Stimulated activated CD4-positive, alpha-beta T cell treated with anti-CD3 and anti-CD28 coated beads, Interleukin-1b, Interleukin-23, amount 100 ng/mL, for 48 hours (primary cell): ENCODE measurements at regions not wholly inside any gene's neighbourhood (a gene's known extent, or its start where the extent isn't known, plus 50 kb on each side); places are given as distances from the start of the nearest gene placed in this dataset.
A peak's percentile ranks its signal among the peaks of the same experiment; 100 is the strongest.

Experiments used
- DNase-seq: peaks from one replicate; pipeline ENCODE4 v3.0.0-alpha.2; 2020

DNA sequence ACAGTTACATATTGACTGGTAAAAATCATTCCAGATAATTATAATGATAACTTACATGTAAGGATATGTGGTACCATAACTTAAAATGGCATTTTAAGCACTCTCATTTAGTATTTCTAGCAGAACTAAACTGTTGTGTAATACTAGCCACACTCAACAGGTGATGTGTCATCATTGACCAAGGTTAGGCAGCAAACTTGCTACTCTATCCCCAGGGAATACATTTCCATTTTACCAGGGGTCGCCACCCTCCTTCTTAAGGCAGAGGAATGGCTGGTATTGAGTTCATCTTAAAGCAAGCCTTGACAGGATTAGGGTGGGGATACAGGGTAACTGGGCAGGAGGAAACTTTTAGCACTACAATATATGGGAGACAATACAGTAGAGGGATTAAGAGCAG, 259.8 kb upstream of the CAMK1G start:
- no peak for DNase-seq

DNA sequence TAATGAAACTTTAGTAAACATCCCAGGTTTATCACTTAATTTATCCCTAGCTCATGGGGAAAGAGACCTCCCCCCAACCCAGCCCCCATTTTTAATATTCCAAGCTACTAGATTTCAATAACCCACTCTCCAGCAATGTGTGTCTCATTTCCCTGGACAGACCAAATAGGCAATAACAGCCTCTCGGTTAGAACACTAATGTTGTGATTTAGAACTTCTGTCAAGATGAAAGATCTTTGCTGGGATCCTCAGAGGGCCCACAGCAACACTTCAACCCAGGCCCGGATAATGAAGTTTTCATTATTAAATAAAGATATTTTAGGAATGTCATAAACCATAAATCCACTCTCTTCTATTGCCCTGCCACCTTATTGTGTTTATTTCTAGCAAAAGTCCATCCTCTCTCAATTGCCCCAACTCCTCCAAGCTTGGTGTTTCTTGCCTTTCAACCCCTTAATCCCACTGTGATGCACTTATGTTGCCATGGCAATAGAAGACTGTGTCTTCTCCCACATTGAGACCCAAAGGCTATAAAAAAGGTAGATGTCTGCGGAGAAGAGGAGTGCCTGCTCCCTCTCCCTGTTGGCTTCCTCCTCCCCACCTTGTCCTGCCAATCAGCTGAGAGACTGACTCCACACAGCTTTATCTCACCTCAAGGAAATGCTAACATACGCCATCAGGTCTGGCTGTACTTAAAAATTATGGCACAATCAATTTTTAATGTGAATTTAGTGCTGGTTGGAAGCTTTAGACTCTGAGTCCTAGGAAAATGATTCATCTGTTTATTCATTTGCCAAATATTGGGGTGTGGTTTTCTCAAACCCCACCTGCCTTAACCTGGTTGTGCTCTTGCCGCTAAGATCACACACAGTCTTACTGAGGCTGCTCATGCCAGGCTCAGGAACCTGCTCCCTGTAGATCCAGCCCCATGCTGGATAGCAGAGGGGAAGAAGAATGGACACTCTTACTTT, 258.3 kb upstream of the CAMK1G start:
- no peak for DNase-seq

DNA sequence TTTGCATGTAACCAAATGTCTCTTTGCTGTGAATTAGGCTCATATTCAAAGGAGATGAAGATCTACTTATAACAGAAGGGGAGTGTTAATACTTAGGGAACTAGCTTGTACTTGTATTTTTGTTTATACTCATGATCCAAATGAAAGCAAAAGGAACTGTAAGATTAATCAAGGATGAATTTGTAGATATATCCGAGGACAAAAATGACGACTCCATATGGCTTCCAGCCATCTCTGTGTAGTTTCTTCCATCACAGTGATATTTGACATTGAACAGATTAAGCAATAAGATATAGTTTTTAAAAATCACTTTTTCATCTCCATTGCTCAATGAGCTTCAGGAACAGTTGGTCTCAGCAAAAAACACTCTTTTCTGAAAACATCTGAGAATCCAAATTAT, 257.4 kb upstream of the CAMK1G start:
- no peak for DNase-seq

DNA sequence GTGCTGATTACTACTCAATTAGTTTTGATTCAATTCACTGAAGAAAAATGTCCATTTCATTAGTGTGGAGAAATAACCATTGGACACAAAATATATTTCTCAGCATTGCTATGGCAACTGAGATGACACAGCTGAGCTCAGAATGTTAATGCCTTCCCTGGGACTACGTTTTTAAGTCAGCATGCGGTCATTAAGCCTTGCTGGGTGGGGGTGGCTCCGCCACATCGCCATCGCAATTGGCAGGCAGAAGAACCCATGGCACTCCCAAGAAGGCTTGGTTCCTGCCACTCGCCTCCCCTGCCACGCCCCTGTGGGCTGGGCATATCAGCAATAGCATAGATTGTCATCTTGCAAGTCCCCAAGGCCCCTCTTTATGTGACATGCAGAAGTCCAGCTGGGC, 256.7 kb upstream of the CAMK1G start:
- DNase-seq: no peak

DNA sequence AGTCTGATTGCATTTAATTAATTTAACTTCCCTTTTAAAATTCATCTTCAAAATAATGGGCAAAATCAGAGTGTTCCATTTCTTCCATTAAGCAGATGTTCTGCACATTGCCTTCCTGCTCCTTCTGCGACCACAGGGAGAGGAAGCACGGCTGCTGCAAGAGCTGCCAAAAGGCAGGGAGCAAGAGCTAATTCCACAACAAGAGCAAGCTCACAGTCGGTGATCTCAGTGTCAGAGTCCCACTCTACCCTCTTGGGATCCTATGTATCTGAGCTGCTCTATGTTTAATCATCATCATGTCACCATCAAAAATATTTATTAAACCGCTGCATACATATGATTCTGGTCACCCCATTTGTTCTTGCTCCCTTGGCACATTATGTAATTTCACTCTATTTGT, 255.3 kb upstream of the CAMK1G start:
- no peak for DNase-seq

DNA sequence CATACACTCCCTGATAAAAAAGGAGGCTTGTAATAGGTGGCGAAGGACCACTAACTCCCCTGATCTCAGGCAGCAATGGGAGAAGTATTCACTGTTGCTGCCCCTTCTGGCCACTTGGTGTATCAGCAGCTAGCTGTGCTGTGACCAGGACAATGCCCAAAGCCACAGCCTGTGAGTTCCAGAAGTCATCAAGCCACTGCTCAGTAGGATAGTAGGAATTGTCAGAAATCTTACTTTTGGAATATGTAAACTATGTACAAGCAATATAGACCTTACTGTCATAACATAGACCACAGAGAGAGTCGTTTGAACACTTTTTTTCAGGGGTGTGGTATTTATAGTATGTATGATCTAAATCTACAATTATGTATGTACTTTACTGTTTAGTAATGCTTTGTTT, 248.3 kb upstream of the CAMK1G start:
- DNase-seq: peak; percentile 2

DNA sequence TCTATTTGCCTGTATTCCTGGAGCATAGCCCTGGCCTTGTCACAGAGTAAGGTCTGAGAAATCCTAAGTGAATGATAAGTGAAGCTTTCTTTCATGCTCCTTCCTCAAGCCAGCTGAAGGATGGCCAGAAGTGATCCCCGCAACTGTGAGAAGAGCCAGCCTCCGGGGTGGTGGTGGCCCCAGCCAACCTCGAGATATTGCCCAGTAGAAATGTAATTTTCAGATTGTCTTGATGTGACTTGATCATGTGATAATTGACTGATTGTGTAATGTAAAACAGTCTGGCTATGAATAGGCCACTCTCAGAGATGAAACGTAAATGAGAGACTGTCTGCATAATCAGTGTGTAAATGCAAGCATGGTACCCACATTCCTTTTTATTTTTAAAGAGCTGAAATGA, 242.4 kb upstream of the CAMK1G start:
- no peak for DNase-seq

DNA sequence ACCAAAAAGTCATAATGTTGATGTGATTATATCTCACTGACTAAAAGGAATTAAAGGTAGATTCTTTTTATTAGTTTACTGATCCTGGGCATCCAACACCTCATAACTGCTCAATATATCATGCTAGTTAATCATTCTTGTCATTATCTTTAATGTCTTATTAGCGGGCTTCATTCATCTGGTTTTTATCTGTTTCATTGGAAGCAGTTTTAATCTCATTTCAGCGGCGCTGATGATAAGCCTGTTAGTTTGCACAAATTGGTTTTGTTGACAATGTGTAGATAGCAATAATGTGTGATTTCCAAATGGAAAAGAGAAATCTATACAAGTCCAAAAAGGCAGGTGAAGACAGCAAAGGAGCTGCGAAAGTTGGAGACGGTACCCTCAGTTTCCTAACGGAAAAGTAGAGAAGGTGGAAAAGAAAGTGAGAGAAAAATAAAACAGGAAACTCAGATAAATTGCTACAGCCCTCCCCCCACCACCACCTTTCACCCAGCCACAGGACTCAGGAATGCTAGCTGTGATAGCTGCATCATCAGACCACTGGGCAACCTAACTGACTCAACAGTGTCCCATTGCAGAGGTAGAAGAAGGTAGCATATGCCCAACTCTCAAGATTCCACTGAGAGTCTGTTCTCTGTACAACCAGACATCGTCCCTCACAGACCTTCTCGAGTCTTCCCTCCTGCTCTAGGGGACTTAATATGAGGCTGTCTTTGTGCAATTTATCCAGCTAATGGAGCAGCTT, 241.7 kb upstream of the CAMK1G start:
- DNase-seq: no peak

DNA sequence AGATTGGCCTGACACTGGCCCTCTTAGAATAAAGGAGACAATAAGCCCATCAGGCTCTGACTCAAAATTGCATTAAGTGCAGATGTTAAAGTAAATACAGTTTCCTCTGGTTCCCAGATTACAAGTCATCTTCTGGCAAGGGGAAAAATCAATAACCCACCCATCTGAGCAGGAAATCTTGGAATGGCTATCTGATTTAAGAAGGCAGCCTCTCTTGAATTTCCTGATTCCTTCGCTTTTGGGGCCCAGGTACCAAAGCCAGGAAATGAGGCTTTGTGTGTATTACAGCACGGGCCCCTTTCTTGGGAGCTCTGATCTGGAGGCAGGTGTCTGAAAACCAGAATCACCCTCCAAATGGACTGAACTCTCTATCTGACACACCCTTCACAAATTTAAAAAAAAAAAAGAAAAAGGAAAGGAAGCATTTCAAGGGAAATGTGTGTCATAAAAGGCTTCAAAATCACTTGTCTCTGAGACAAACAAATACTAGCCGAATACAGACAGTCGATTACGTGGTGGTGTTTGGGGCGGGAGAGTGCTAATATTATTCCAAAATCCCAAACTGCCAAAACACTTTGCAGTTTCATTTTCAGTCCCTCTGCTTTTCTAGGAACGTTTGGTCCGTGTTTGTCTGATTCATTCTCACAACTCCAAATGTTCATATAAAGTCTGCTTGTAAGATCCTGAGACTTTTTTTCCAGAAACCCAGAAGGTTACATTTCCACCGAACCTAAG, 240.9 kb upstream of the CAMK1G start:
- DNase-seq: no peak

DNA sequence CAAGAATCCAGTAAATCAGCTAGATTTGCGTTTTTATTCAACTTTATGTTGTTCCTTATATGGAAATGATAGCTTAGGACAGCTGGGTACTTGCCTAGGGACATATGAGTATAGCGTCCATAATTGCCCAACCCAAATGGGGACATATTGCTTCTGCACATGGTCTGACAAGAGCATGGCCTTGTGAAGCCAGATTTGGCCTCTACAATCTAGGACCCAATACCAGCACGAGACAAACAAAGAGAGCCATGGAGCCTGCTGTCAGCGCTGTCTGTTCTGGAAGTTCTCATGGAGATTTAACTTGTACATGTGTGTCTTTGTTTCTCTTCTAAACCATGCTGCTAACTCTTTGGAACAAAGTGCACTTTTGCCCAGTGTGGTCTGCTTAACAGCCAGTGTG, 240.0 kb upstream of the CAMK1G start:
- no peak for DNase-seq

DNA sequence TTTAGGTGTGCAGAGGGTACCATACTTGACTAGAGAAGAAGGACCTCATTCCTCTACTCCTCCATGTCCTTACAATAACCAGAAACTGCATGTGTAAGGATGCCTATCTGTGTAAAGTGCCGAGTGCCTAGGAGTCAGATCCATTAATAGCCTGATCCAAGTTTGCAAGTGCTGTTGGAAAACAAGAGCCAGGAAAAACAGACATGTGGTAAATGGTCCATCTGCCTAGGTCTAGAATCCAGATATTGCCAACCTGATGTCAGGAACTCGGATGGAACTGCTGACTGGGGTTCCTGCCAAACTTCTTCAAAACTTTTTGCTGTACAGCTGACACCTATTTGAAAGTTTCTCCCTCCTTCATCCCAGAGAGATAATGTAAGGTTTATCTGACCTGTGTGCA, 239.4 kb upstream of the CAMK1G start:
- no peak for DNase-seq

DNA sequence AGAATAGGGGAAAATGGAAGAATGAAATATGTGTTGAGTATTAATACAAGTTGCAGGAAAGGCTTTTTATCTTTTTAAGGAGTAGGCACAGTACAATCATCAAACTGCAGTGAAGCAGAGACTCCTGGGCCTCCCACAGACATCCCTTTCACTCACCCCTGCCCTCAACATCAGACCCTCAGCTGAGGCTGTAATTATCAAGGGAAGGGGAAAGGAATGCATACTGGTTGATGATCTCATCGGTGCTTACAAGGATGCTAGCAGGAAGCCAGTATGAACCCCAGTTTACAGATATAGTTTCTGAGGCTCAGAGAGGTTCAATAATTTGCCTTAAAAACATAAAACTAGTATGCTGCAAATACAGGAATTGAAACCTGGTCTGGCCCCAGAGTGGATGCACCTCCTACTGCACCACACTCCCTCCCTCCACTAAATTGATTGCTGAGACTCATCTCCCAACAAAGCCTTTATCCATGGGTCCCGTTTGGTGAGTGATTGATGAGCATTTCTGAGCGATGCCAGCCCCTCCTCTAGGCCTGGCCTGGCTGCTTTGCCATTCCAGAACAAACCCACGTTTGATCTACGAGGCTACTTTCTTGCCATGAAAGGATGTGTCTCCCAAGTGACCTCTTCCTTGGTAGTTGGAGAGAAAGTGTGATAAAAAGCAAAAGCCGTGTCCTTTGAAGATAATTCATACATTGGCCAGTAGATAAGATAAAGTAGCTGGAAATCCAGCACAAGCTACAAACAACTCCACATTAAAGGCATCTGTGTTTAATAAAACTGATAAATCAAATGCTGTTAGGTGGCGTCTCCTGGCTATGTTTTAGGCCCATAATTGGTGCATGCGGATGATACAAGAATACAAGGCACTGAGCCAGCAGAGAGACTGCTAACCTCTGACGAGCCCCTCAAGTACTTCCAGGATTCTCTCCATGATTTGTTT, 233.9 kb upstream of the CAMK1G start:
- no peak for DNase-seq

DNA sequence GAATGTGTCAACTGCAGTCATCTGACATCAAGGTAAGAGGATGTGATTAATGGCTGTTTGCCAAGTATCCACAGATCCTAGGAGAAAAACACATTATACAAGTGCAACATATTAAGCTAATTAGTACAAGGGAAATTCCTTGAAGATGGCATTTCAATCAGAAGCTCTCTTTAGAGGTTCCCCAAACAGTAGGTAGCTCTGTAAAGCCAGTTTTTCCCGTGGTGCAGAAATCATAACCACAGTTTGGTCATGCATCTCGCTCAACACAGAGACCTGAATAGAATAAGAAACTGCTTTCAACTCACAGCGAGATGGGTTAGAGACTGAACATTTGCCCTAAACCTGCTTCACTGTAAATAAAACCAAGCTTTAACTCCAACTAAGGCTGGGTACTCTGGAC, 230.5 kb upstream of the CAMK1G start:
- DNase-seq: no peak

DNA sequence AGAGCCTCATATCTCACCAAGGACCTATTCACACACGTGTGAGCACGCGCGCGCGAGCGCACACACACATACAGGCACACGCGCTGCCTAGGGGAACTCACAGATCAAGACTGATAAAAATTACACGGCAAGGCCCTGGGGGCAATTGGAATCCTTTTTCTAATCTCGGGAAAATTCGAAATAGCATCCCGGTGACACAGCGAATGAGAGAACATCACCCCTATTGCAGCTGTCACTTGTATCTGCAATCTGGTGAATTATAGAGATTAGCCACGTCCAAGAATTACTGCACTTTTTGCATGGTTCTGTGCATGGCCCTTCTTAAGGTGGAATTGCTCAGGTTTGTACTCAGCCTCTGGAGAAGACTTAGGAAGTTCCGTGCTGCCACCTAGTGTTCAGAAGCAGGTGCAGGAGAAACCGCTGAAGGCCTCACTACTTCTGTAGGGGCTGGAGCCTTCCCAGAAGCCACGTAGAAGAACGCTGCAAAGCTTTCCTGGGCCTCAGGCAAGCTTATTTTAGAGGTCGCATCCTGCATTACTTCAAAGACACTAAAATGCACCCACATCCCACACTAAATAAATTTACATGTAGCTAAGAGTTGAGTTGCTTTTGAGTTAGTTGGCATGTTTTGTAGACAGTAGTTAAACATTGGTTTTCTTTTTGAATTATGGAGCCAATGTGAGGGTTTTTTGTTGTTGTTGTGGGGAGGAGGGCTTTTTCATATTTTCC, 229.2 kb upstream of the CAMK1G start:
- DNase-seq: peak; percentile 52

DNA sequence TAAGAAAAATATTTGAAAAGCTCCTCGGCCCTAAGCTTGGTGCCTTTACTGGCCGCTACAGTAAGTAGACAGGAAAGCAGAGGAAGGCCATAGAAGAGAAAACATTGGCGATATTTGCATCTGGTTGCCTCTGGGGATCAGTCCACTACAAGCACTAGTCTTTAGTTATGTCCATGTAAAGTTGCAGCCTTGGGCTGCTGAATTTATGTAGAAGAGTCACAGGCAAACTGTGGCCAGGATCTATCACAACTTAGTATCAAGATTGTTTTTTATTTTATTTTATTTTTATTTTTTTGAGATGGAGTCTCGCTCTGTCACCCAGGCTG, 228.7 kb upstream of the CAMK1G start:
- no peak for DNase-seq

DNA sequence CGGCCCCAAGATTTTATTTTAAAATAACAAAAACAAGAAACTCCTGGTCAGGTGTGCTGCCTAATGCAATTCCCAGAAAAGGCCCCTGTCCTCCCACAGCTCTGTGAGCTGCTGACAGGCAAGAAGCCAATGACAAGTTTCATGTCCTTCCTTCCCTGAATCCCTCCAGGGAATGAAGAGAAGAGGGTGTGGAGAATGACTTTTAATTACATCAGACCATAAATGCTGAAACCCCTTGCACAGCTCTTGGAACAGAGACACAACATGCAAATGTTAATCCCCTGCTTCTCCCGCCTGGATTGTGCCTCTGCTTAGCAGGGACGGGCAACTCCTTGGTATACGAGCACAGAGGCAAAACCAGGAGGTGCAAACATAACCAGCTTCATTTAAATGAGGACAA, 228.1 kb upstream of the CAMK1G start:
- no peak for DNase-seq

DNA sequence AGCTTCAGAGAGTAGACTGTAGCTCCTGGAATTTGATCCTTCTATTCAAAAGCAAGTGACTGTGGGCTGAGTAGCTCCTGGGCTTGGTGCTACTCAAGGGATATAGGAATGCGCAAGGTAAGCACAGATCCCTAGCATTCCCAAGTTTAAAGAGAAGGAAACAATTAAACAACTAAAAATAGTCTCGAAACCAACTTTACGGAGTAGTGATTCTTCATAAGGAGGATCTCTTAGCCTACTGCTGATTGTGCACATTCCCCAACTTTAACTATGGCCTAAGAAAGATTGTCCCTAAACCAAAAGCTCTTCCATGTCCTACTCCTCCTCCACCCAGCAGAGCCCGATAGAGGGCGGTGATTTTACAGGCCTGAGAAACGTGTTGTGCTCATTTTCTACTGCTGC, 226.5 kb upstream of the CAMK1G start:
- DNase-seq: no peak

DNA sequence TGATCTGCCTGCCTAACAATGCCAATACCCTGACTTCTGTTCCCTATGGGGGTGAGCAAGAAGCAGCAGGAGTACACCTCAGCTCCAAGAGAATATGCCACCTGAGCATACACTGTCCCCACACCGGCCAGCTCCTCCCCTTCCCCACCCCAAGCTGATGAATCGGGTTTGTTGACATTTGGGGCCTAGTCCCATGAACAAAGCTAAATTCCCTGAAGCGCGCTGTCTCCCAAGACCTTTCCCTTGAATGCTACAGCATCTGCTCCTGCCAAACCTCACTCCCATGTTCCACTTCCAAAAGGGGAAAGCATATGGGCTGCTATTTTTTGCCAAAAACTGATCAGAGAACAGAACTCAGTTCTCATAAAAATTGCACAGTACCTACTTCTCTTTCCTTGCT, 220.4 kb upstream of the CAMK1G start:
- no peak for DNase-seq

DNA sequence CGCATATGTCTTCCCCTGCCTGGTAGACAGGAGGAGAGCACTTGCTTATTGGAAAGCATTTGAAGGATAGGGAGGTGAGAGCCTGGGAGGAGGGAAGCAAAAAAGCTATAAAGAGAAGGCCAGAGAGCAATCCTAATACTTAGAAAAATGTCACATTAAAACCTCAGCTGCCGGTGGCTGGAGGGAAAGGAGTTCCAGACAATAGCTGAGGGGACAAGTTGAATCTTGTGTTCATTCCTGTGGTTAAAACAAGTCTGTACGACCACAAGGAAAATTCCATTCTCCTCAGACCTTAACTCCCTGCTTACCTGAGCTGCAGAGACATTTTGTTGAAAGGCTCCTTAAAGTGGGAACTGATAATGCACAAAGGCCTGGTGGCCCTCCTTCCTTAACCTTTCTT, 218.8 kb upstream of the CAMK1G start:
- no peak for DNase-seq

DNA sequence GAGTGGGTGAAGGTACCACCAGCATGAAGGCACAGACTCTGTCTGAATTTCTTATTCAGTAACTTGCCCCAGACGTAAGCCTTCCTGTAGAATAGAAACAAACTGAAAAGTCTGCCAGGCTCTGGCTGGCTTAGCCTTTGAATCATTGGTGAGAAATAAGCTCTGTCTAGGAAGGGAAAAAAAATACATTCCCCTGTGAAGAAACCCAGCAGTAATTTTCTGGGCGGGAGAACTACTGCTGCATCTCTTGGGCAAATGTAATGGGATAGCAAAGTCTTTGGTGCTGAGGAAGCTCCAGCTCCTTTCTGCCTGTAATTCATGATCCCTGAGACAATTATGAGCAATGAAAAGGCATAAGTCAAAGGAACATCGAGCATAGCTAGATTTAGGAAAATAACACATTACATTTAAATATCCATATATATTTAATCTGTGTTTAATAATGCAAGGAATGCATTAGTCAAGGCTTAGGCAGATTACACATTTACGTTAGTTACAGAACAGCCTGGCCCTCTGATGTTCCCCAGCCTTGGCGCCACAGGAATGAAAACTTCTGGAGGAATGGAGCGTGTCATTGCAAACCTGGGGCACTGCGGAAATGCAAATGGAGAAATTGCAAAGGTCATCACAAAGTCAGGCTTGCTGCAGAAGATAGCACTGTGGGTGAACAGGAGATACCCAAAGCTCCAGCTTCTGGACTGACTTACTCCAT, 216.3 kb upstream of the CAMK1G start:
- DNase-seq: no peak
